ENCODE measurements at regions not wholly inside any gene's neighbourhood (a gene's known extent, or its start where the extent isn't known, plus 50 kb on each side); places are given as distances from the start of the nearest gene placed in this dataset.

- no peak for FAIRE-seq
These were observed 278.4 kb upstream of the ZC3H12C start for GRCh38 chr11:109814824-109815223.

DNA sequence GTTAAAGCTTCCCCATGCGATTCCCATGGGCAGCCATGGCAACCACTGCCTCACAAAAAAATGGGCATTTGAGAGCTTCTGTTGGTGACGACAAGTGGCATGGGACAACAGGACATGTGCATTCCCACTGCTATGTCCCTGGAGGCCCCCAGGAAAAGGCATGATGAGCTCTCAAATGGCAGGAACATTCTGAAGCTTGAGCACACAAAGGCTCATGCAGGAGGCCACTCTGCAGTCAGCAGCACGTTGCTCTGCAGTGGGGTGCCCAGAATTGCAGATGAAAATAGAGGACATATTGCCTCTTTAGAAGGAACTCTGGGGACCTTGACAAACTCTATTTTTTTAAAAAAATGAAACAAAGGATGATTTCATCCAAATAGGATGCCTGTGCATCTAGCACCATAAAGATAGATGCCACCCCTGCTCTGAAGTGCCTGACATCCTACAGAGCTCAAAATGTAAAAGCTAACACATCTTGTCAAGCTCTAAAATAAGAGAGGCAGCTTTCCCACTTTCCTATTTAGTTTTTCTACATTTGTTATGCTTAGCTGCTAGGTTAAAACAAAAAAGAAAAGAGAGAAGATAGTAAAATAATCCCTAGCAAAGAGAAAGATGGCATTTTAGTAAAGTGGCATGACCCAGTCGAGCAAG lies 277.6 kb upstream of the ZC3H12C start:
- no peak for FAIRE-seq

DNA sequence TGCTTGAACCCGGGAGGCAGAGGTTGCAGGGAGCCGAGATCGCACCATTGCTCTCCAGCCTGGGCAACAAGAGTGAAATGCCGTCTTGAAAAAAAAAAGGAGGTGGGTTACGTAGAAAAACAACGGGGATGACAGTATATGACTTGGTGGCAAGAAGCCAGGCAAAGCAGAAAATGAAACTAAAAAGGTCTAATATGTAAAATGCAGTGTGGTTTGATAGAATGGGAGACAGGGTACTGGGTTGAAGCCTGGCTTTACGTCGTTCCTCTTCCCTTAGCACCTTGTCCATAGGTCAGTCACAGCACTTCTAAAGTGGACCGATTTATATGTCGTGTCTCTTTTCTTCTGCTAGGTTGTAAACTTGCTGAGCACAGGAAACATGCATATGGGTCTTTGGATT lies 274.9 kb upstream of the ZC3H12C start:
- no peak for FAIRE-seq

- FAIRE-seq = no peak
These were observed 273.8 kb upstream of the ZC3H12C start for GRCh38 chr11:109819410-109819809.

DNA sequence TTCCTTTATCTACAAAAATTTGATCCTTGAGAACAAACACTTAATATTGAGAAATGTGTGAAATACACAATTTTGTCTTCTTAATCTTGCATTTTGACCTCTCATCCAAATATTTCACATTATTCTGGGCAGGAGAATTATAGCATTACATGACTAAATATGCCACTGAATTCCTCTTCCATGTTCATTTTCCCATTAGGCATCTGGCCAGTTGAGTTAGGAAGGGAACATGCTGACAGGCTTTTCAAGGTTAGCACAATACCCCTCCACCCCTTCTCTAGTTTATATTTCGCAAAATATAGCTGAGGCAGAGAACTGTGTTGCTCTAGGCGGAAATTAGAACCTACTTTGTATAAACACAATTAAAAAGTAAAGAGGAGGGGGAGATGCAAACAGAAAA lies 271.7 kb upstream of the ZC3H12C start:
- FAIRE-seq = no peak

- no peak for FAIRE-seq
These were observed 270.6 kb upstream of the ZC3H12C start for GRCh38 chr11:109822436-109823102.

- no peak for FAIRE-seq
These were observed 264.8 kb upstream of the ZC3H12C start for GRCh38 chr11:109828387-109828786.

GRCh38 chr11:109838026-109838425 lies 255.2 kb upstream of the ZC3H12C start:
- no peak for FAIRE-seq

GRCh38 chr11:109845437-109845836 lies 247.8 kb upstream of the ZC3H12C start:
- no peak for FAIRE-seq

DNA sequence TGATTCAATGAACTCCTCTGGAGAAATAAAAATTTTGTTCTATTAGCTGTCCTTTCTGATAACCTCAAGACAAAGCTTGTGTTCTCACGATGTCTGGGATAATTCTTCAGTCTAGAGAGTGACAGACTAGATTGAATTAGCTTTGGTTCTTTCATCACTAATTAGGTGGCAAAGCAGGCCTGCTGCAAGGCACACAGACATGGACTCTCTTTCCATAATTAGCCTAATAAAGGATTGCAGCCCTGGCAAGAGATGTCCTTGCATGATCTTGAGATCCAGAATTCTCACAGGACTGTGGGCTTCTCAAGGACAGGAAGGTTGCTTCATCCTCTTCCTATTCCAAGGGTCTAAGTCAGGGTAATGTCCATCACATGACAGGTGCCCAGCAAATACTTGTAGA lies 245.6 kb upstream of the ZC3H12C start:
- no peak for FAIRE-seq

- no peak for FAIRE-seq
These were observed 244.1 kb upstream of the ZC3H12C start for GRCh38 chr11:109849051-109849450.

DNA sequence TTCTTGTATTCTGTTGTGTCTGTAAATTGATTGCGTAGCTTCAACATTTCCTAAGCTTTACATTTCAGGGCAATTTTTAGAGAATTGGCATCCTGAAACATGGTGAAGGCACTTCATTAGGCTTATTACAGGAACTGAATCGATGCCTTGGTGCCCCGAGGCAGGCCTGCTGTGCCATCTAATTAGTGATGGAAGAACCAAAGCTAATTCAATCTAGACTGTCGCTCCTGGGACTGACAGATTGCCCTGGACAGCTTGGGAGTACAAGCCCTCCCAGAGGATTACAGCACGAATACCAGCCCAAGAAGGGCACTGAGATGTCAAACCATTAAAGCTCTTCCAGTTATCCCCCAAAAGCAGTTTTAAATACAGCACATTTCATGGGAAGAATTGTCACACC lies 243.2 kb upstream of the ZC3H12C start:
- FAIRE-seq = no peak

- no peak for FAIRE-seq
These were observed 241.3 kb upstream of the ZC3H12C start for GRCh38 chr11:109851780-109852390.

DNA sequence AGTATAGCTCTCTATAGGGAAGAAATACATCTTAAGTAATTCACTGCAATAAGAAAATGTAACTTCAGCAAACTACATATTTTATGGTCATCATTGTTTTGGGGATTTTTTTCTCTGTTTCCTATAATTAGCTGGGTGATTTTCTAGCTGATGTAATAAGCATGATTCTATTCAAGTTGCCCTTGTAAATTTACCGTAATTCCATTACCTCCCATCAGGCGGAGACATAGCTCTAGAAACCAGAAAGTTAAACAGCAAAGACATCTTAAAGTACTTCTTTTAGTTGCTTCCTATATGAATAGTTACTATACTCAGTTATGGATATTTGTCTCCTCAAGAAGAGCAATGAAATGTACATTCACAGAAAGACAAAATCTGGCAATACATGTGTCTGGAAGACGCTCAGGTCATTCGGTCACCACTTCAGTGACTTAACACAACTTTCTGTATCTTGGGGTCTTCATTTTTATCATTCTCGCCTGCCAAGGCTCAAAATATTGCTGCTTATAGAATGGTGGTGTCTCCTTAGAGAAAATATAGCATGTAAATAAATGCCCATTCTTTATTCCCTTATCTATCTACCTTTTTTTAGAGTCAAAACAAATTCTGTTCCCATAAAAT lies 239.9 kb upstream of the ZC3H12C start:
- no peak for FAIRE-seq

DNA sequence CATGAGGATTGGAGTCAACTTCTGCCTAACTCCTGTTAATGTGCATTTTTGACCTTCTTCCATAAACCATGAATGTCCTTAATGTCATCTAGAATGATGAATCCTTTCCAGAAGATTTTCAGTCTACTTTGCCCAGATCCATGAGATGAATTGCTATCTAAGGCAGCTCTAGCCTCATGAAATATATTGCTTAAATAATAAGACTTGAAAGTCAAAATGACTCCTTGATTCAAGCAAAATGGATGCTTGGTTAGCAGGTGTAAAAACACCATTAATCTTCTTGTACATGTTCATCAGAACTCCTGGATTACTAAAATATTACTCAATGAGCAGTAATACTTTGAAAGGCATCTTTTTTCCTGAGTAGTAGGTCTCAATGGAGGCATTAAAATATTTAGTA lies 238.5 kb upstream of the ZC3H12C start:
- FAIRE-seq = no peak

- FAIRE-seq = no peak
These were observed 236.3 kb upstream of the ZC3H12C start for GRCh38 chr11:109856928-109857327.

- FAIRE-seq = no peak
These were observed 235.6 kb upstream of the ZC3H12C start for GRCh38 chr11:109857637-109858036.

- no peak for FAIRE-seq
These were observed 235.0 kb upstream of the ZC3H12C start for GRCh38 chr11:109858152-109858551.

GRCh38 chr11:109859045-109859724 lies 234.0 kb upstream of the ZC3H12C start:
- no peak for FAIRE-seq

- no peak for FAIRE-seq
These were observed 230.4 kb upstream of the ZC3H12C start for GRCh38 chr11:109862835-109863234.

GRCh38 chr11:109864151-109864661 lies 229.0 kb upstream of the ZC3H12C start:
- FAIRE-seq = no peak

GRCh38 chr11:109864834-109865547 lies 228.2 kb upstream of the ZC3H12C start:
- no peak for FAIRE-seq

Measured in endometrium (tissue), 2 donors.